A673 (cell line): ENCODE measurements at regions not wholly inside any gene's neighbourhood (a gene's known extent, or its start where the extent isn't known, plus 50 kb on each side); places are given as distances from the start of the nearest gene placed in this dataset.

Source experiments
- BruUV-seq: library from RNA; stranded (reverse); fragments of 400-500 nt; replicated peaks from 2 replicates; lab custom pipeline; 2021; lab: Mats Ljungman, UMichigan
- CTCF ChIA-PET: fragments of 300-600 bp; sonication (Branson Sonifier 250); formaldehyde crosslinking; loops from one replicate; lab custom pipeline; 2022; ENCODE audit warnings: antibody characterized with exemption; lab: Charles Lee
- POLR2A ChIA-PET: fragments of 300-600 bp; sonication (Branson Sonifier 250); formaldehyde crosslinking; loops from one replicate; lab custom pipeline; 2022; ENCODE audit warnings: antibody characterized with exemption; ENCODE audit not compliant: low non-redundant PET; lab: Charles Lee
- DNase-seq: peaks from one replicate; pipeline ENCODE4 v3.0.0-alpha.2; 2015; ENCODE audit warnings: low spot score
- H3K27ac ChIP-seq: fragments of 200-600 bp; sonication (generic); 2 replicates; pipeline ENCODE4 v1.5.1; 2016; ENCODE audit warnings: mixed run types, low read depth, mild to moderate bottlenecking, mixed read lengths, antibody characterized with exemption, low read length; ENCODE audit not compliant: poor library complexity, severe bottlenecking
- H3K27me3 ChIP-seq: fragments of 200-600 bp; sonication (generic); replicated peaks from 2 replicates; pipeline ENCODE4 v1.6.1; 2017; ENCODE audit warnings: mixed run types, low read depth, mild to moderate bottlenecking, mixed read lengths, antibody characterized with exemption, low read length; ENCODE audit not compliant: insufficient read depth, poor library complexity
- H3K36me3 ChIP-seq: fragments of 200-600 bp; sonication (generic); 2 replicates; pipeline ENCODE4 v1.6.1; 2016; ENCODE audit warnings: mixed run types, mild to moderate bottlenecking, mixed read lengths, antibody characterized with exemption, low read length; ENCODE audit not compliant: insufficient read depth, poor library complexity, severe bottlenecking
- H3K4me1 ChIP-seq: fragments of 200-600 bp; sonication (generic); 2 replicates; pipeline ENCODE4 v1.6.1; 2017; ENCODE audit warnings: mixed run types, mild to moderate bottlenecking, mixed read lengths, antibody characterized with exemption, low read length; ENCODE audit not compliant: insufficient read depth, poor library complexity, severe bottlenecking
- H3K4me3 ChIP-seq: fragments of 200-600 bp; sonication (generic); 2 replicates; pipeline ENCODE4 v1.5.1; 2016; ENCODE audit warnings: low read depth, mixed run types, mild to moderate bottlenecking, mixed read lengths, low read length; ENCODE audit not compliant: poor library complexity, severe bottlenecking
- H3K9me3 ChIP-seq: fragments of 200-600 bp; sonication (generic); 2 replicates; pipeline ENCODE4 v1.6.1; 2016; ENCODE audit warnings: mixed run types, low read depth, mild to moderate bottlenecking, mixed read lengths, antibody characterized with exemption, low read length; ENCODE audit not compliant: poor library complexity, severe bottlenecking
- CTCF ChIP-seq: fragments of 300-800, 200-600 bp; sonication (generic); conservative IDR thresholded peaks from 2 replicates; pipeline ENCODE4 v1.5.1; 2017; ENCODE audit warnings: low read depth, mild to moderate bottlenecking, antibody characterized with exemption, low read length, moderate library complexity, mixed read lengths
- EZH2 ChIP-seq: fragments of 200-600 bp; sonication (generic); IDR thresholded peaks from 2 replicates; pipeline ENCODE4 v1.6.1; 2017; ENCODE audit warnings: borderline replicate concordance, low read depth, mild to moderate bottlenecking, mixed read lengths, antibody characterized with exemption, low read length; ENCODE audit not compliant: poor library complexity, severe bottlenecking
- intact Hi-C: fragments of 100-400 bp; cut with micrococcal nuclease; formaldehyde crosslinking; loops from one replicate; pipeline ENCODE4 v1.10.0; 2022; ENCODE audit not compliant: unreplicated experiment

- BruUV-seq: no TSS peak
- Histone ChIP-seq H3K27me3 (no peaks in the 10 kb centered on the region), H3K4me3 (no peak overlapping the region), H3K36me3 (no peaks in the 10 kb centered on the region), H3K27ac (no peak overlapping the region), H3K4me1 (no peaks in the 10 kb centered on the region), H3K9me3 (peaks cover 24% of the 10 kb centered on the region)
- peak; percentile 1 for DNase-seq
- TF ChIP-seq CTCF: no peak
- TF ChIP-seq EZH2: no peak
- intact Hi-C loops: no loop called here
- ChIA-PET POLR2A (no interaction called here), CTCF (no interaction called here)
These were observed 1144.3 kb upstream of the NCAM2 start for GRCh38 chr21:19853709-19854575.

DNA sequence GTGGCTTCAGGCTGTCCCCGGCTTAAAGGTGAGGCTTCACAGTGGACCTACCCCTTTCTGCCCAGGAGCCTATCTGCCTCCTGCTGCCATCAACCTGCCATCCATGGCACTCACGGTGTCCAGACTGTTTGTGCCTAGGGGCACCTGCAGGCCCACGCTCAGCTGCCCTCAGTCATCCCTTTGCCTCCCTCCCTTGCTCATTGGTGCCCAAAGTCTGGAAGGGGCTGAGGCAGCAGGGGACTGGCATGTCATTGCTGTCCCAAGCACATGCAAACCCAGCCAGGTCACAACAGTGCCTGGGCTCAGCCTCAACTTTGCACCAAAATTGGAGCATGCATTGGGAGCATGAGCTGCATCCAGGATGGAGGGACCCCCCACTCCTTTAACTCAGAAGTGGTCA lies 1142.7 kb upstream of the NCAM2 start:
- DNase-seq: no peak
- POLR2A ChIA-PET: no interaction called here

DNA sequence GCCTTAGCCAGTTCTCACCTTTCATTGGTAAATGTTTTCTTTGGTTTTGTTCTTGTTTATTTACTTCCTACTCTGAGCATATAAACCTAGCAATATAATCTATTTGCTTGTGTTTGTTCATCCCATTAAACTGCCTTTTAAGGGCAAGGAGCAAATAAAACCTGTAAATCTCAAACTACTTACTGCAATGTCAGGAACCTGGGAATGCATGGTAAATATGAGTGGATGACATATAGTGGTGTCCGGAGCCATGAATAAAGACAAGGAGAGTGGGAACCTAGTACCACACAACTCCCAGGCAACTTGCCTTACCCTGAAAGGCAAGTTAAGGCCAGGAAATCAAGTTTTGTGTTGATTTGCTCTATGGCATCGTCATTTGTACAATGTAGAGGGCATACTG lies 1133.7 kb upstream of the NCAM2 start:
- no peak for DNase-seq
- H3K4me3 ChIP-seq: no peak overlapping the region
- no peak overlapping the region for H3K27ac ChIP-seq
- H3K27me3 ChIP-seq: no peaks in the 10 kb centered on the region
- H3K4me1 ChIP-seq: no peaks in the 10 kb centered on the region
- BruUV-seq: no TSS peak
- TF ChIP-seq CTCF: no peak
- TF ChIP-seq EZH2: no peak
- POLR2A ChIA-PET: no interaction called here
- H3K36me3 ChIP-seq: no peaks in the 10 kb centered on the region
- CTCF ChIA-PET: no interaction called here
- intact Hi-C loops: no loop called here
- peaks cover 12% of the 10 kb centered on the region for H3K9me3 ChIP-seq

More for the DNA sequence above, 1142.7 kb upstream of the NCAM2 start:
- Histone ChIP-seq H3K27me3 (no peaks in the 10 kb centered on the region), H3K4me1 (no peaks in the 10 kb centered on the region), H3K4me3 (no peak overlapping the region), H3K36me3 (no peaks in the 10 kb centered on the region), H3K9me3 (peaks cover 18% of the 10 kb centered on the region), H3K27ac (no peak overlapping the region)
- CTCF ChIA-PET: no interaction called here
- TF ChIP-seq EZH2 (no peak), CTCF (no peak)
- intact Hi-C loops: no loop called here
- BruUV-seq: no TSS peak
